ENCODE measurements at regions not wholly inside any gene's neighbourhood (a gene's known extent, or its start where the extent isn't known, plus 50 kb on each side); places are given as distances from the start of the nearest gene placed in this dataset.

DNA sequence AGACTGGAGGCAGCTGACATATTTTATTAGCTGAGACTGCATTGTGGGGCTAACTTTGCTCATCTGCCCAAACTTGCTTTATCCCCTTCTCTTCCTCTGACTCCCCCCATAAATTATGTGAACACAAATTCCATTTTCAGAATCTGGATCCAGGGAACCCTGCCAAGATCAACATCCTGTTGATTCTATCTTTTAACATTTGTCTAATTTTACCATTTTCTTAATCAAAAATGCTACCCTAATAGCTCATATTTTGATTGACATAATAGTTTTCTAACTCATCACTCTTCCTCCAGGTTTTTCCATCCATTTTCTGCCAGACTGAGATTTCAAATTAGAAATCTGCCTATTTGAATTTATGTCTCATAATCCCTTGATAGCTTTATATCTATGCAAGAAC lies 184.7 kb upstream of the PRSS16 start:
- TF ChIP-seq POLR2AphosphoS5 (IDR thresholded peaks at IDR 0.05) (no peak), POLR2A (IDR thresholded peaks at IDR 0.05; ENCODE audit: low read depth) (no peak), EP300 (IDR thresholded peaks at IDR 0.05) (no peak)
- TF ChIP-seq, protein P1, sequence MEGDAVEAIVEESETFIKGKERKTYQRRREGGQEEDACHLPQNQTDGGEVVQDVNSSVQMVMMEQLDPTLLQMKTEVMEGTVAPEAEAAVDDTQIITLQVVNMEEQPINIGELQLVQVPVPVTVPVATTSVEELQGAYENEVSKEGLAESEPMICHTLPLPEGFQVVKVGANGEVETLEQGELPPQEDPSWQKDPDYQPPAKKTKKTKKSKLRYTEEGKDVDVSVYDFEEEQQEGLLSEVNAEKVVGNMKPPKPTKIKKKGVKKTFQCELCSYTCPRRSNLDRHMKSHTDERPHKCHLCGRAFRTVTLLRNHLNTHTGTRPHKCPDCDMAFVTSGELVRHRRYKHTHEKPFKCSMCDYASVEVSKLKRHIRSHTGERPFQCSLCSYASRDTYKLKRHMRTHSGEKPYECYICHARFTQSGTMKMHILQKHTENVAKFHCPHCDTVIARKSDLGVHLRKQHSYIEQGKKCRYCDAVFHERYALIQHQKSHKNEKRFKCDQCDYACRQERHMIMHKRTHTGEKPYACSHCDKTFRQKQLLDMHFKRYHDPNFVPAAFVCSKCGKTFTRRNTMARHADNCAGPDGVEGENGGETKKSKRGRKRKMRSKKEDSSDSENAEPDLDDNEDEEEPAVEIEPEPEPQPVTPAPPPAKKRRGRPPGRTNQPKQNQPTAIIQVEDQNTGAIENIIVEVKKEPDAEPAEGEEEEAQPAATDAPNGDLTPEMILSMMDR (IDR thresholded peaks at IDR 0.05): no peak
